ENCODE measurements at regions not wholly inside any gene's neighbourhood (a gene's known extent, or its start where the extent isn't known, plus 50 kb on each side); places are given as distances from the start of the nearest gene placed in this dataset.

- Mint-ChIP-seq H3K4me3 (no peak overlapping the region), H3K27me3 (peaks cover 14% of the 10 kb centered on the region), H3K9me3 (ENCODE audit: low read depth) (no peaks in the 10 kb centered on the region), H3K27ac (no peak overlapping the region), H3K4me1 (peaks cover 11% of the 10 kb centered on the region), H3K36me3 (no peaks in the 10 kb centered on the region)
- no peak for DNase-seq
- no peak for ATAC-seq
- CTCF ChIA-PET, result no interaction called here
Measured at GRCh38 chr5:62727184-62727583, 148.6 kb downstream of the LRRC70 start.

- no peaks in the 10 kb centered on the region for H3K4me1 Mint-ChIP-seq
- H3K27ac Mint-ChIP-seq, result no peak overlapping the region
- ATAC-seq (no peak), DNase-seq (no peak)
- CTCF ChIA-PET, result no interaction called here
- H3K9me3 Mint-ChIP-seq (ENCODE audit: low read depth), result no peaks in the 10 kb centered on the region
- H3K4me3 Mint-ChIP-seq, result no peak overlapping the region
- H3K36me3 Mint-ChIP-seq, result no peaks in the 10 kb centered on the region
- peaks cover 40% of the 10 kb centered on the region for H3K27me3 Mint-ChIP-seq
Measured at GRCh38 chr5:62722360-62722759, 143.7 kb downstream of the LRRC70 start.

GRCh38 chr5:62720031-62720441, 141.4 kb downstream of the LRRC70 start:
- H3K4me3 Mint-ChIP-seq, result no peak overlapping the region
- no peak overlapping the region for H3K27ac Mint-ChIP-seq
- DNase-seq (no peak), ATAC-seq (no peak)
- H3K4me1 Mint-ChIP-seq, result no peaks in the 10 kb centered on the region
- H3K9me3 Mint-ChIP-seq (ENCODE audit: low read depth), result no peaks in the 10 kb centered on the region
- CTCF ChIA-PET, result no interaction called here
- peaks cover 48% of the 10 kb centered on the region for H3K27me3 Mint-ChIP-seq
- no peaks in the 10 kb centered on the region for H3K36me3 Mint-ChIP-seq

- H3K27me3 Mint-ChIP-seq, result peaks cover 45% of the 10 kb centered on the region
- CTCF ChIA-PET, result no interaction called here
- H3K4me1 Mint-ChIP-seq, result no peaks in the 10 kb centered on the region
- DNase-seq, result no peak
- H3K4me3 Mint-ChIP-seq, result no peak overlapping the region
- H3K9me3 Mint-ChIP-seq (ENCODE audit: low read depth), result no peaks in the 10 kb centered on the region
- H3K36me3 Mint-ChIP-seq, result no peaks in the 10 kb centered on the region
- no peak for ATAC-seq
- H3K27ac Mint-ChIP-seq, result no peak overlapping the region
Measured at GRCh38 chr5:62719061-62719720, 140.6 kb downstream of the LRRC70 start.

- no peaks in the 10 kb centered on the region for H3K9me3 Mint-ChIP-seq (ENCODE audit: low read depth)
- no peaks in the 10 kb centered on the region for H3K4me1 Mint-ChIP-seq
- DNase-seq, result no peak
- H3K4me3 Mint-ChIP-seq, result no peak overlapping the region
- H3K36me3 Mint-ChIP-seq, result no peaks in the 10 kb centered on the region
- peaks cover 37% of the 10 kb centered on the region for H3K27me3 Mint-ChIP-seq
- CTCF ChIA-PET, result no interaction called here
- no peak for ATAC-seq
- no peak overlapping the region for H3K27ac Mint-ChIP-seq
Measured at GRCh38 chr5:62718324-62718723, 139.7 kb downstream of the LRRC70 start.

GRCh38 chr5:62717301-62717933, 138.8 kb downstream of the LRRC70 start:
- ATAC-seq (no peak), DNase-seq (no peak)
- H3K36me3 Mint-ChIP-seq, result no peaks in the 10 kb centered on the region
- CTCF ChIA-PET, result no interaction called here
- H3K9me3 Mint-ChIP-seq (ENCODE audit: low read depth), result no peaks in the 10 kb centered on the region
- peaks cover 36% of the 10 kb centered on the region for H3K27me3 Mint-ChIP-seq
- no peak overlapping the region for H3K27ac Mint-ChIP-seq
- H3K4me3 Mint-ChIP-seq, result no peak overlapping the region
- H3K4me1 Mint-ChIP-seq, result no peaks in the 10 kb centered on the region

- CTCF ChIA-PET, result no interaction called here
- Mint-ChIP-seq H3K4me3 (no peak overlapping the region), H3K36me3 (no peaks in the 10 kb centered on the region), H3K9me3 (ENCODE audit: low read depth) (no peaks in the 10 kb centered on the region), H3K27ac (no peak overlapping the region), H3K27me3 (peaks cover 21% of the 10 kb centered on the region), H3K4me1 (no peaks in the 10 kb centered on the region)
- ATAC-seq (no peak), DNase-seq (no peak)
Measured at GRCh38 chr5:62714296-62714695, 135.7 kb downstream of the LRRC70 start.

- ATAC-seq, result no peak
- Mint-ChIP-seq H3K9me3 (ENCODE audit: low read depth) (peaks cover 3% of the 10 kb centered on the region), H3K27me3 (no peaks in the 10 kb centered on the region), H3K4me1 (no peaks in the 10 kb centered on the region), H3K27ac (no peak overlapping the region), H3K4me3 (no peak overlapping the region), H3K36me3 (no peaks in the 10 kb centered on the region)
- CTCF ChIA-PET, result no interaction called here
- DNase-seq, result no peak
Measured at GRCh38 chr5:62708481-62709325, 130.1 kb downstream of the LRRC70 start.

- no peaks in the 10 kb centered on the region for H3K4me1 Mint-ChIP-seq
- no peaks in the 10 kb centered on the region for H3K36me3 Mint-ChIP-seq
- ATAC-seq (no peak), DNase-seq (no peak)
- no peak overlapping the region for H3K27ac Mint-ChIP-seq
- H3K4me3 Mint-ChIP-seq, result no peak overlapping the region
- CTCF ChIA-PET, result no interaction called here
- H3K27me3 Mint-ChIP-seq, result peaks cover under 1% of the 10 kb centered on the region
- H3K9me3 Mint-ChIP-seq (ENCODE audit: low read depth), result peaks cover 3% of the 10 kb centered on the region
Measured at GRCh38 chr5:62707563-62707962, 128.9 kb downstream of the LRRC70 start.

GRCh38 chr5:62707131-62707530, 128.5 kb downstream of the LRRC70 start:
- ATAC-seq, result no peak
- CTCF ChIA-PET, result no interaction called here

GRCh38 chr5:62705022-62705421, 126.4 kb downstream of the LRRC70 start:
- peaks cover 3% of the 10 kb centered on the region for H3K27me3 Mint-ChIP-seq
- CTCF ChIA-PET, result no interaction called here
- H3K9me3 Mint-ChIP-seq (ENCODE audit: low read depth), result peaks cover 3% of the 10 kb centered on the region
- no peak for ATAC-seq
- no peaks in the 10 kb centered on the region for H3K36me3 Mint-ChIP-seq
- no peak overlapping the region for H3K27ac Mint-ChIP-seq
- no peaks in the 10 kb centered on the region for H3K4me1 Mint-ChIP-seq
- no peak for DNase-seq
- no peak overlapping the region for H3K4me3 Mint-ChIP-seq

More at GRCh38 chr5:62707131-62707530, 128.5 kb downstream of the LRRC70 start:
- no peak overlapping the region for H3K4me3 Mint-ChIP-seq
- H3K27ac Mint-ChIP-seq, result no peak overlapping the region
- peaks cover 3% of the 10 kb centered on the region for H3K27me3 Mint-ChIP-seq
- H3K9me3 Mint-ChIP-seq (ENCODE audit: low read depth), result peaks cover 3% of the 10 kb centered on the region
- H3K36me3 Mint-ChIP-seq, result no peaks in the 10 kb centered on the region
- H3K4me1 Mint-ChIP-seq, result no peaks in the 10 kb centered on the region
- DNase-seq, result no peak

GRCh38 chr5:62702126-62702525, 123.5 kb downstream of the LRRC70 start:
- ATAC-seq (no peak), DNase-seq (no peak)
- Mint-ChIP-seq H3K36me3 (no peaks in the 10 kb centered on the region), H3K27ac (no peak overlapping the region), H3K4me3 (no peak overlapping the region), H3K9me3 (ENCODE audit: low read depth) (no peaks in the 10 kb centered on the region), H3K27me3 (peaks cover 3% of the 10 kb centered on the region), H3K4me1 (no peaks in the 10 kb centered on the region)
- CTCF ChIA-PET, result no interaction called here

- DNase-seq (no peak), ATAC-seq (no peak)
- H3K4me3 Mint-ChIP-seq, result no peak overlapping the region
- H3K36me3 Mint-ChIP-seq, result no peaks in the 10 kb centered on the region
- CTCF ChIA-PET, result no interaction called here
- H3K27me3 Mint-ChIP-seq, result peaks cover 3% of the 10 kb centered on the region
- H3K27ac Mint-ChIP-seq, result no peak overlapping the region
- H3K9me3 Mint-ChIP-seq (ENCODE audit: low read depth), result no peaks in the 10 kb centered on the region
- H3K4me1 Mint-ChIP-seq, result no peaks in the 10 kb centered on the region
Measured at GRCh38 chr5:62701036-62701435, 122.4 kb downstream of the LRRC70 start.

GRCh38 chr5:62698756-62699155, 120.1 kb downstream of the LRRC70 start:
- H3K27me3 Mint-ChIP-seq, result peaks cover 3% of the 10 kb centered on the region
- no peak for ATAC-seq
- no peaks in the 10 kb centered on the region for H3K9me3 Mint-ChIP-seq (ENCODE audit: low read depth)
- DNase-seq, result no peak
- no peaks in the 10 kb centered on the region for H3K36me3 Mint-ChIP-seq
- H3K27ac Mint-ChIP-seq, result no peak overlapping the region
- CTCF ChIA-PET, result interaction anchor here (1.7 kb wide), 1 partner anchor 9 kb away, joined by 5 read pairs; no protein-coding TSS in a partner anchor
- no peak overlapping the region for H3K4me3 Mint-ChIP-seq
- no peaks in the 10 kb centered on the region for H3K4me1 Mint-ChIP-seq
